Karpas-422 (cell line): ENCODE measurements at regions not wholly inside any gene's neighbourhood (a gene's known extent, or its start where the extent isn't known, plus 50 kb on each side); places are given as distances from the start of the nearest gene placed in this dataset.

ENCODE experiments used
- DNase-seq: peaks from one replicate; pipeline ENCODE4 v3.0.0-alpha.2; 2015
- H2AFZ ChIP-seq: fragments of 200-600 bp; sonication (generic); 2 replicates; pipeline ENCODE4 v1.6.1; 2014; ENCODE audit warnings: antibody characterized with exemption, low read length, mixed read lengths
- H3K27ac ChIP-seq: fragments of 200-600 bp; sonication (generic); 2 replicates; pipeline ENCODE4 v1.5.1; 2014; ENCODE audit warnings: mild to moderate bottlenecking, low read length, moderate library complexity
- H3K27me3 ChIP-seq: fragments of 200-600 bp; sonication (generic); 2 replicates; pipeline ENCODE4 v1.6.1; 2014; ENCODE audit warnings: low read length, mixed read lengths
- H3K36me3 ChIP-seq: fragments of 200-600 bp; sonication (generic); 2 replicates; pipeline ENCODE4 v1.6.1; 2014; ENCODE audit warnings: low read length, mixed read lengths; ENCODE audit not compliant: insufficient read depth
- H3K4me1 ChIP-seq: fragments of 200-600 bp; sonication (generic); 2 replicates; pipeline ENCODE4 v1.6.1; 2014; ENCODE audit warnings: mild to moderate bottlenecking, low read length, mixed read lengths
- H3K4me2 ChIP-seq: fragments of 200-600 bp; sonication (generic); 2 replicates; pipeline ENCODE4 v1.6.1; 2014; ENCODE audit warnings: low read length, low read depth, mild to moderate bottlenecking; ENCODE audit not compliant: poor library complexity, severe bottlenecking
- H3K4me3 ChIP-seq: fragments of 200-600 bp; sonication (generic); 2 replicates; pipeline ENCODE4 v1.5.1; 2014; ENCODE audit warnings: mild to moderate bottlenecking, antibody characterized with exemption, low read length, mixed read lengths
- H3K79me2 ChIP-seq: fragments of 200-600 bp; sonication (generic); 2 replicates; pipeline ENCODE4 v1.6.1; 2014; ENCODE audit warnings: mild to moderate bottlenecking, low read length, mixed read lengths
- H3K9ac ChIP-seq: fragments of 200-600 bp; sonication (generic); 2 replicates; pipeline ENCODE4 v1.6.0; 2014; ENCODE audit warnings: low read length
- H3K9me2 ChIP-seq: fragments of 200-600 bp; sonication (generic), shearing (Covaris generic); replicated peaks from 2 replicates; pipeline ENCODE4 v1.6.0; 2014; ENCODE audit warnings: mild to moderate bottlenecking, low read length, moderate library complexity; ENCODE audit not compliant: insufficient read depth
- H3K9me3 ChIP-seq: fragments of 300-700, 200-600 bp; sonication (generic); 2 replicates; pipeline ENCODE4 v1.6.1; 2014; ENCODE audit warnings: low read length, mixed read lengths
- H4K20me1 ChIP-seq: fragments of 200-600 bp; sonication (generic); 2 replicates; pipeline ENCODE4 v1.6.1; 2014; ENCODE audit warnings: mild to moderate bottlenecking, antibody characterized with exemption, low read length, low read depth; ENCODE audit not compliant: insufficient read depth

- Histone ChIP-seq H3K4me1 (no peaks in the 10 kb centered on the region), H3K9me2 (no peaks in the 10 kb centered on the region), H3K9ac (no peak overlapping the region), H4K20me1 (no peaks in the 10 kb centered on the region), H2AFZ (no peak overlapping the region), H3K27me3 (no peaks in the 10 kb centered on the region), H3K36me3 (no peaks in the 10 kb centered on the region), H3K4me2 (no peak overlapping the region), H3K79me2 (no peaks in the 10 kb centered on the region), H3K27ac (no peak overlapping the region), H3K4me3 (no peak overlapping the region), H3K9me3 (no peaks in the 10 kb centered on the region)
- no peak for DNase-seq
Observed at GRCh38 chr2:105526000-105526925, 127.4 kb upstream of the FHL2 start.

- Histone ChIP-seq H3K27me3 (no peaks in the 10 kb centered on the region), H3K4me1 (no peaks in the 10 kb centered on the region), H3K9me2 (no peaks in the 10 kb centered on the region), H3K36me3 (no peaks in the 10 kb centered on the region), H3K4me3 (no peak overlapping the region), H2AFZ (no peak overlapping the region), H3K27ac (no peak overlapping the region), H3K4me2 (no peak overlapping the region), H4K20me1 (no peaks in the 10 kb centered on the region), H3K9ac (no peak overlapping the region), H3K9me3 (no peaks in the 10 kb centered on the region), H3K79me2 (no peaks in the 10 kb centered on the region)
- no peak for DNase-seq
Observed at GRCh38 chr2:105525201-105525600, 126.3 kb upstream of the FHL2 start.

- H3K9me3 ChIP-seq, result no peaks in the 10 kb centered on the region
- H3K27ac ChIP-seq, result no peak overlapping the region
- H3K4me1 ChIP-seq, result no peaks in the 10 kb centered on the region
- no peaks in the 10 kb centered on the region for H4K20me1 ChIP-seq
- H3K36me3 ChIP-seq, result no peaks in the 10 kb centered on the region
- H3K79me2 ChIP-seq, result no peaks in the 10 kb centered on the region
- no peak overlapping the region for H3K9ac ChIP-seq
- H3K27me3 ChIP-seq, result no peaks in the 10 kb centered on the region
- H2AFZ ChIP-seq, result no peak overlapping the region
- no peaks in the 10 kb centered on the region for H3K9me2 ChIP-seq
- DNase-seq, result no peak
- no peak overlapping the region for H3K4me2 ChIP-seq
- no peak overlapping the region for H3K4me3 ChIP-seq
Observed at GRCh38 chr2:105522645-105523044, 123.8 kb upstream of the FHL2 start.

GRCh38 chr2:105521616-105522015, 122.8 kb upstream of the FHL2 start:
- H3K27me3 ChIP-seq, result no peaks in the 10 kb centered on the region
- no peaks in the 10 kb centered on the region for H3K79me2 ChIP-seq
- H3K36me3 ChIP-seq, result no peaks in the 10 kb centered on the region
- H2AFZ ChIP-seq, result no peak overlapping the region
- no peak overlapping the region for H3K27ac ChIP-seq
- H3K4me1 ChIP-seq, result no peaks in the 10 kb centered on the region
- H3K9ac ChIP-seq, result no peak overlapping the region
- H3K4me2 ChIP-seq, result no peak overlapping the region
- H3K4me3 ChIP-seq, result no peak overlapping the region
- H4K20me1 ChIP-seq, result no peaks in the 10 kb centered on the region
- no peaks in the 10 kb centered on the region for H3K9me3 ChIP-seq
- no peaks in the 10 kb centered on the region for H3K9me2 ChIP-seq
- no peak for DNase-seq

GRCh38 chr2:105521176-105521575, 122.3 kb upstream of the FHL2 start:
- H3K4me2 ChIP-seq, result no peak overlapping the region
- H2AFZ ChIP-seq, result no peak overlapping the region
- H3K4me3 ChIP-seq, result no peak overlapping the region
- no peaks in the 10 kb centered on the region for H3K36me3 ChIP-seq
- no peaks in the 10 kb centered on the region for H3K79me2 ChIP-seq
- H3K9me2 ChIP-seq, result no peaks in the 10 kb centered on the region
- H3K9ac ChIP-seq, result no peak overlapping the region
- no peaks in the 10 kb centered on the region for H3K27me3 ChIP-seq
- peak; percentile 49 for DNase-seq
- H4K20me1 ChIP-seq, result no peaks in the 10 kb centered on the region
- H3K27ac ChIP-seq, result no peak overlapping the region
- H3K9me3 ChIP-seq, result no peaks in the 10 kb centered on the region
- H3K4me1 ChIP-seq, result no peaks in the 10 kb centered on the region

DNA sequence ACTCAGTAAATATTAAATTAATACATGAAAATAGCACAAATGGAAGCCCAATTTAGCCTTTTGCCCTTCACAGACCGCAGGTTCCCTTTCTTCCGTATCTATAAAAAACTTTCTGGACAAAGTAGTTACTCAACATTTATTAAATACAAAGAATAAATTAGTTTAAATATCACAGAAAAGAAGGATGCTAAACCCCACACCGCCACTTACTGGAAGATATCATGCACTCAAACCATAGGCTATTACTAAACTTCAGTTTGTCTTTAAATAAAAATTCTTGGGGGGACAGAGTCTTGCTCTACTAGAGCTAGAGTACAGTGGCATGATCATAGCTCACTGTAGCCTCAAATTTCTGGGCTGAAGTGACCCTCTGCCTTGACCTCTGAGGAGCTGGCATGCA, 120.7 kb upstream of the FHL2 start:
- no peak overlapping the region for H3K9ac ChIP-seq
- H3K27ac ChIP-seq, result no peak overlapping the region
- no peak overlapping the region for H3K4me2 ChIP-seq
- H3K4me3 ChIP-seq, result no peak overlapping the region
- H2AFZ ChIP-seq, result no peak overlapping the region
- no peaks in the 10 kb centered on the region for H3K79me2 ChIP-seq
- H3K4me1 ChIP-seq, result no peaks in the 10 kb centered on the region
- H3K9me3 ChIP-seq, result no peaks in the 10 kb centered on the region
- no peaks in the 10 kb centered on the region for H4K20me1 ChIP-seq
- no peaks in the 10 kb centered on the region for H3K27me3 ChIP-seq
- no peaks in the 10 kb centered on the region for H3K36me3 ChIP-seq
- H3K9me2 ChIP-seq, result no peaks in the 10 kb centered on the region
- DNase-seq, result no peak

- Histone ChIP-seq H3K36me3 (no peaks in the 10 kb centered on the region), H3K27ac (no peak overlapping the region), H3K27me3 (no peaks in the 10 kb centered on the region), H4K20me1 (no peaks in the 10 kb centered on the region), H3K9ac (no peak overlapping the region), H3K9me2 (no peaks in the 10 kb centered on the region), H3K9me3 (no peaks in the 10 kb centered on the region), H3K79me2 (no peaks in the 10 kb centered on the region), H3K4me3 (no peak overlapping the region), H3K4me1 (no peaks in the 10 kb centered on the region), H3K4me2 (no peak overlapping the region), H2AFZ (no peak overlapping the region)
- peak; percentile 44 for DNase-seq
Observed at GRCh38 chr2:105518897-105519296, 120.0 kb upstream of the FHL2 start.

DNA sequence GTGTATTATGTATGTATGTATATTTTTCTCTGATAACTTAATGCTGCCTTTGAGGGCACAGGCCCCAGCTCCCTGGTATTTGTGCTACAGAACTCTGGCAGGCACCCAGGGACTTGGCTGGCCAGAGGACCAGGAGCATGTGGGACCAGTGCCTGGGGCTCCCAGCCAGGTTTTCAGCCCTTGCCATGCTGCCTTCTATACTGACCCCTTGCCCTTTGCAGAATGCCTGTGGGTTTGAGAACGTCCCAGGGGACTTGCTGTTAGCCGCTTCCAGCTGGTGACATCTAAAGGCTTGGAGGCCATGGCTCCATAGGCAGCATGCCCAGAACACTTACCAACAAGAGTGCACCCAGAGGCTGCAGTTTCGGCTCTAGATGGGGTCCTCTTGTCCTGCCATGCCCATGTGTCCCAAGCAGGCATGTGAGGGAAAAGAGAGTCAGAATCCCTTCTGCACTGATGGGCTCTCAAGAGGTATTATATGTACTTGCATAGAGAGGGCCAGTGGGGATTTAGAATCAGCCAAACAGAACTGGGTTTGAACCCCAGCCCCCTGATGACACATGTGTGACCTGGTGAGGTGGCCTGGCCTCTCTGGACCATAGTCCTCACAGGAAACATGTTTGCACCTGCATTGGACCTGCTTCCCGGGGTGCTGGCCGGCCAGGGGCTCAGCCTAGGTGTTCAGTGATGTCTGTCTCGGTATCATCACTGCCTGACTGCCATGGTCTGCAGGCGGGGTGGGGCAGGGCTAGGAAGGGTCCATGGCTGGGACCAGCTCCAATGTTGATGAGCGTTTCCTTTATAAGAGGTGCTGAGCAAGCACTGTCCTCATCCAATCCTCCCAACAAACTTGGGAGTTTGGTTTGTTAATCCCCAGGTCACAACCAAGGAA, 119.2 kb upstream of the FHL2 start:
- Histone ChIP-seq H3K27ac (no peak overlapping the region), H3K9ac (no peak overlapping the region), H2AFZ (no peak overlapping the region), H3K9me3 (no peaks in the 10 kb centered on the region), H3K9me2 (no peaks in the 10 kb centered on the region), H3K79me2 (no peaks in the 10 kb centered on the region), H3K4me3 (no peak overlapping the region), H4K20me1 (no peaks in the 10 kb centered on the region), H3K4me2 (no peak overlapping the region), H3K36me3 (no peaks in the 10 kb centered on the region), H3K27me3 (no peaks in the 10 kb centered on the region), H3K4me1 (no peaks in the 10 kb centered on the region)
- no peak for DNase-seq
